ENCODE measurements at regions not wholly inside any gene's neighbourhood (a gene's known extent, or its start where the extent isn't known, plus 50 kb on each side); places are given as distances from the start of the nearest gene placed in this dataset.

GRCh38 chr4:103892586-103892985, 172.8 kb upstream of the TACR3 start:
- TF ChIP-seq HDAC3 (IDR thresholded peaks at IDR 0.05; ENCODE audit: borderline replicate concordance, partially characterized antibody) (no peak), CBFB (CRISPR knock-in tag; IDR thresholded peaks at IDR 0.05) (no peak), ZNF12 (CRISPR knock-in tag; IDR thresholded peaks at IDR 0.05) (no peak), MXI1 (IDR thresholded peaks at IDR 0.05; ENCODE audit: low read depth, low read length) (no peak), POLR2A (conservative IDR thresholded peaks at IDR 0.05) (no peak), CBX1 (IDR thresholded peaks at IDR 0.05; ENCODE audit: low read depth) (no peak), STAG1 (CRISPR knock-in tag; IDR thresholded peaks at IDR 0.05; ENCODE audit: borderline replicate concordance) (no peak), TBL1XR1 (IDR thresholded peaks at IDR 0.05; ENCODE audit: low read length in 2 of 2) (no peak)
